H9 (cell line): ENCODE measurements at regions not wholly inside any gene's neighbourhood (a gene's known extent, or its start where the extent isn't known, plus 50 kb on each side); places are given as distances from the start of the nearest gene placed in this dataset.

Experiments used
- DNase-seq: peaks from one replicate; pipeline ENCODE4 v3.0.0-alpha.2; 2017
- H2AFZ ChIP-seq: one replicate; pipeline ENCODE4 v1.6.1; 2013; ENCODE audit warnings: mild to moderate bottlenecking, low read length, control low read depth, moderate library complexity
- H2AK5ac ChIP-seq: 2 replicates; pipeline ENCODE4 v1.6.1; 2013; ENCODE audit warnings: low read length, control low read depth, mixed read lengths; ENCODE audit not compliant: insufficient read length
- H2BK120ac ChIP-seq: one replicate; pipeline ENCODE4 v1.6.1; 2013; ENCODE audit warnings: low read depth, mild to moderate bottlenecking, low read length, control low read depth, inconsistent platforms; ENCODE audit not compliant: poor library complexity, severe bottlenecking
- H2BK12ac ChIP-seq: 2 replicates; pipeline ENCODE4 v1.6.1; 2013; ENCODE audit warnings: low read length, control low read depth, mixed read lengths, low read depth; ENCODE audit not compliant: insufficient read length
- H2BK15ac ChIP-seq: 2 replicates; pipeline ENCODE4 v1.6.1; 2013; ENCODE audit warnings: low read depth, low read length, control low read depth
- H2BK20ac ChIP-seq: one replicate; pipeline ENCODE4 v1.6.1; 2013; ENCODE audit warnings: low read depth, mild to moderate bottlenecking, low read length, control low read depth, inconsistent platforms; ENCODE audit not compliant: poor library complexity, severe bottlenecking
- H2BK5ac ChIP-seq: 2 replicates; pipeline ENCODE4 v1.6.1; 2013; ENCODE audit warnings: low read length, control low read depth, mixed read lengths; ENCODE audit not compliant: insufficient read length
- H3K14ac ChIP-seq: 2 replicates; pipeline ENCODE4 v1.6.1; 2013; ENCODE audit warnings: low read length, control low read depth; ENCODE audit not compliant: insufficient read depth
- H3K18ac ChIP-seq: 2 replicates; pipeline ENCODE4 v1.6.1; 2013; ENCODE audit warnings: low read depth, mild to moderate bottlenecking, mixed read lengths, low read length, control low read depth; ENCODE audit not compliant: insufficient read length
- H3K23ac ChIP-seq: 2 replicates; pipeline ENCODE4 v1.6.1; 2013; ENCODE audit warnings: low read length, control low read depth, mixed read lengths, low read depth; ENCODE audit not compliant: insufficient read length
- H3K23me2 ChIP-seq: 2 replicates; pipeline ENCODE4 v1.6.1; 2013; ENCODE audit warnings: low read depth, mild to moderate bottlenecking, mixed read lengths, low read length, control low read depth; ENCODE audit not compliant: insufficient read length, poor library complexity, severe bottlenecking
- H3K27ac ChIP-seq: 2 replicates; pipeline ENCODE4 v1.5.1; 2013; ENCODE audit warnings: low read length, control low read depth, mixed read lengths, low read depth; ENCODE audit not compliant: insufficient read length
- H3K27me3 ChIP-seq: 2 replicates; pipeline ENCODE4 v1.6.1; 2013; ENCODE audit warnings: low read length, control low read depth, inconsistent platforms; ENCODE audit not compliant: insufficient read depth
- H3K4ac ChIP-seq: 2 replicates; pipeline ENCODE4 v1.6.1; 2013; ENCODE audit warnings: low read depth, mild to moderate bottlenecking, control low read depth, inconsistent platforms, low read length, moderate library complexity
- H3K4me1 ChIP-seq: 2 replicates; pipeline ENCODE4 v1.6.1; 2013; ENCODE audit warnings: low read length, control low read depth, inconsistent platforms; ENCODE audit not compliant: insufficient read depth
- H3K4me2 ChIP-seq: 2 replicates; pipeline ENCODE4 v1.6.1; 2013; ENCODE audit warnings: low read length, control low read depth, mixed read lengths; ENCODE audit not compliant: insufficient read length, insufficient read depth
- H3K56ac ChIP-seq: 2 replicates; pipeline ENCODE4 v1.6.1; 2013; ENCODE audit warnings: low read depth, mild to moderate bottlenecking, mixed read lengths, low read length, control low read depth; ENCODE audit not compliant: insufficient read length
- H3K79me1 ChIP-seq: 2 replicates; pipeline ENCODE4 v1.6.1; 2013; ENCODE audit warnings: low read depth, mild to moderate bottlenecking, moderate library complexity, low read length, control low read depth, inconsistent platforms; ENCODE audit not compliant: insufficient read depth, poor library complexity, severe bottlenecking
- H3K79me2 ChIP-seq: 2 replicates; pipeline ENCODE4 v1.6.1; 2013; ENCODE audit warnings: low read length, control low read depth, inconsistent platforms; ENCODE audit not compliant: insufficient read depth
- H3K9ac ChIP-seq: 2 replicates; pipeline ENCODE4 v1.6.1; 2013; ENCODE audit warnings: low read length, control low read depth, mixed read lengths; ENCODE audit not compliant: insufficient read length; ENCODE audit errors: extremely low read depth
- H3K9me3 ChIP-seq: one replicate; pipeline ENCODE4 v1.6.1; 2013; ENCODE audit warnings: low read depth, low read length, inconsistent platforms; ENCODE audit not compliant: control insufficient read depth
- H3T11ph ChIP-seq: one replicate; pipeline ENCODE4 v1.6.1; 2013; ENCODE audit warnings: mild to moderate bottlenecking, low read length, control low read depth, inconsistent platforms
- H4K20me1 ChIP-seq: one replicate; pipeline ENCODE4 v1.6.1; 2013; ENCODE audit not compliant: control insufficient read depth, insufficient read length, insufficient read depth
- H4K5ac ChIP-seq: 2 replicates; pipeline ENCODE4 v1.6.1; 2013; ENCODE audit warnings: low read depth, mild to moderate bottlenecking, mixed read lengths, low read length, control low read depth; ENCODE audit not compliant: insufficient read length
- H4K8ac ChIP-seq: replicated peaks from 2 replicates; pipeline ENCODE4 v1.6.1; 2013; ENCODE audit warnings: low read length, control low read depth, mixed read lengths, low read depth; ENCODE audit not compliant: insufficient read length
- H4K91ac ChIP-seq: 2 replicates; pipeline ENCODE4 v1.6.1; 2013; ENCODE audit warnings: low read depth, mild to moderate bottlenecking, moderate library complexity, mixed read lengths, low read length, control low read depth; ENCODE audit not compliant: insufficient read length
- H3K27ac Mint-ChIP-seq, 3 experiments: 2 replicates in 2 of 3; 3 replicates in 1 of 3; pipeline ENCODE4 v1.8.0; 2020 to 2021; ENCODE audit warnings: mixed read lengths in 3 of 3, mild to moderate bottlenecking in 1 of 3, moderate library complexity in 1 of 3
- H3K27me3 Mint-ChIP-seq: 2 replicates; pipeline ENCODE4 v1.8.0; 2021; ENCODE audit warnings: low read depth, mild to moderate bottlenecking, moderate library complexity, mixed read lengths
- H3K36me3 Mint-ChIP-seq, 3 experiments: 2 replicates in 2 of 3; 3 replicates in 1 of 3; pipeline ENCODE4 v1.8.0; 2020 to 2021; ENCODE audit warnings: low read depth in 3 of 3, mixed read lengths in 3 of 3; ENCODE audit not compliant: insufficient read depth in 1 of 3
- H3K4me1 Mint-ChIP-seq, 2 experiments: 2 replicates each; pipeline ENCODE4 v1.8.0; 2020; ENCODE audit warnings: mixed read lengths in 2 of 2
- H3K4me3 Mint-ChIP-seq, 2 experiments: 2 replicates in 1 of 2; 3 replicates in 1 of 2; pipeline ENCODE4 v1.8.0; 2020 to 2021; ENCODE audit warnings: mild to moderate bottlenecking in 2 of 2, mixed read lengths in 2 of 2, moderate library complexity in 1 of 2
- H3K9me3 Mint-ChIP-seq, 2 experiments: 2 replicates in 1 of 2; 3 replicates in 1 of 2; pipeline ENCODE4 v1.8.0; 2020; ENCODE audit warnings: mild to moderate bottlenecking in 2 of 2, mixed read lengths in 2 of 2, moderate library complexity in 1 of 2
- WGBS: extraction: QIAGEN DNeasy Blood & Tissue Kit; methylation state at CpG from one replicate; pipeline ENCODE4 v1.1.7; 2013; ENCODE audit warnings: missing lambda C conversion rate, low lambda C conversion rate, mixed read lengths; ENCODE audit not compliant: insufficient read length; ENCODE audit errors: extremely low coverage; 5-methylcytosine and 5-hydroxymethylcytosine counted together
- TF ChIP-seq, protein P1 (sequence below): fragments of 200-600 bp; sonication (generic); conservative IDR thresholded peaks from 3 replicates; pipeline ENCODE4 v1.8.0; 2021; ENCODE audit warnings: antibody characterized with exemption, mild to moderate bottlenecking

DNA sequence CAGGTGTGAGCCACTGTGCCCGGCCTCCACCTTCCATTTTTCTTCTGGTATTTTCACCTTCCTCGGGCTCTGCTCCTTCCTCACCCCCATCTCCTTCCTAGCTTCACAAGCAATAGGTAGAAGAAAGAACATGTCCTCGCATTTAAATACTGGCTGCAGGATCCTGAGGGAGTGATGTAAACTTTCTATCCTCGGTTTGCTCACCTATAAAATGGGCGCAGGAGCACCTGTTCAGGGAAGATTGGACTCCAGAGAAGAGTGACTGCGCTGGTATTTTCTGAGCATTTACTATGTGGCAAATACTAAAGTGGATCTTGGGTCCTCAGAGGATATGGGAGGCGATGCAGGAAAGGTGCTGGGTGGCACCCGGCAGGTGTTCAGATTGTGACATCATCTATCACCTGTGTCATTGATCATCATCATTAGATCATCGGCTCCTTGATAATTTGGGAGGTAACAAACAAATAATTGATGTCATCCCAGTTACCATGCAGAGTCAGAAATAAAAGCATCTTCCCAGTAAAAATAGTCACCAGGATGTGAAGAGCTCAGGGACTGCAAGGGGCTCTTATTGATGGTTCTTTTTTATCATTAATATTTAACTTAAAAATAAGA is 72.8 kb downstream of the FOXL1 start:
- no CpG with 5 or more reads among the region's 9 CpGs for WGBS
- Histone ChIP-seq H2BK20ac (no peak overlapping the region), H3K4me2 (no peak overlapping the region), H3K4me1 (no peaks in the 10 kb centered on the region), H3K79me2 (no peaks in the 10 kb centered on the region), H3K79me1 (no peaks in the 10 kb centered on the region), H3K9me3 (no peaks in the 10 kb centered on the region), H3K18ac (no peak overlapping the region), H4K8ac (no peak overlapping the region), H2BK12ac (no peak overlapping the region), H3K4ac (no peak overlapping the region), H3K23me2 (no peaks in the 10 kb centered on the region), H3K9ac (no peak overlapping the region), H2BK5ac (no peak overlapping the region), H4K5ac (no peak overlapping the region), H2BK15ac (no peak overlapping the region), H3K27me3 (no peaks in the 10 kb centered on the region), H3K56ac (no peak overlapping the region), H3K23ac (no peak overlapping the region), H4K20me1 (no peaks in the 10 kb centered on the region), H4K91ac (no peak overlapping the region), H3K27ac (no peak overlapping the region), H2AK5ac (no peak overlapping the region), H2AFZ (no peak overlapping the region), H2BK120ac (no peak overlapping the region), H3K14ac (no peak overlapping the region), H3T11ph (no peak overlapping the region)
- TF ChIP-seq, protein P1, sequence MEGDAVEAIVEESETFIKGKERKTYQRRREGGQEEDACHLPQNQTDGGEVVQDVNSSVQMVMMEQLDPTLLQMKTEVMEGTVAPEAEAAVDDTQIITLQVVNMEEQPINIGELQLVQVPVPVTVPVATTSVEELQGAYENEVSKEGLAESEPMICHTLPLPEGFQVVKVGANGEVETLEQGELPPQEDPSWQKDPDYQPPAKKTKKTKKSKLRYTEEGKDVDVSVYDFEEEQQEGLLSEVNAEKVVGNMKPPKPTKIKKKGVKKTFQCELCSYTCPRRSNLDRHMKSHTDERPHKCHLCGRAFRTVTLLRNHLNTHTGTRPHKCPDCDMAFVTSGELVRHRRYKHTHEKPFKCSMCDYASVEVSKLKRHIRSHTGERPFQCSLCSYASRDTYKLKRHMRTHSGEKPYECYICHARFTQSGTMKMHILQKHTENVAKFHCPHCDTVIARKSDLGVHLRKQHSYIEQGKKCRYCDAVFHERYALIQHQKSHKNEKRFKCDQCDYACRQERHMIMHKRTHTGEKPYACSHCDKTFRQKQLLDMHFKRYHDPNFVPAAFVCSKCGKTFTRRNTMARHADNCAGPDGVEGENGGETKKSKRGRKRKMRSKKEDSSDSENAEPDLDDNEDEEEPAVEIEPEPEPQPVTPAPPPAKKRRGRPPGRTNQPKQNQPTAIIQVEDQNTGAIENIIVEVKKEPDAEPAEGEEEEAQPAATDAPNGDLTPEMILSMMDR, result no peak
- Mint-ChIP-seq H3K4me1 (peaks cover 0 to 8% of the 10 kb centered on the region in 2 experiments; a peak in 1 of 4 replicates), H3K9me3 (peaks cover 13 to 17% of the 10 kb centered on the region in 2 experiments), H3K4me3 (no peak overlapping the region), H3K27ac (no peak overlapping the region), H3K27me3 (peaks cover 14% of the 10 kb centered on the region), H3K36me3 (peaks cover 0 to 10% (median 5%) of the 10 kb centered on the region in 3 experiments; a peak in 4 of 7 replicates)
- DNase-seq, result no peak
